Kidney epithelial cell (primary cell): ENCODE measurements at regions not wholly inside any gene's neighbourhood (a gene's known extent, or its start where the extent isn't known, plus 50 kb on each side); places are given as distances from the start of the nearest gene placed in this dataset.

Experiments
- DNase-seq: peaks from one replicate; pipeline ENCODE4 v3.0.0-alpha.2; 2010; ENCODE audit warnings: low read depth
- H3K27me3 ChIP-seq: 2 replicates; pipeline ENCODE4 v1.6.0; 2011; ENCODE audit warnings: low read length; ENCODE audit not compliant: control insufficient read depth, insufficient read depth
- H3K36me3 ChIP-seq: 2 replicates; pipeline ENCODE4 v1.5.1; 2011; ENCODE audit warnings: low read length; ENCODE audit not compliant: control insufficient read depth, insufficient read depth
- H3K4me3 ChIP-seq: 2 replicates; pipeline ENCODE4 v1.5.1; 2011; ENCODE audit warnings: low read depth, mild to moderate bottlenecking, control low read depth, low read length
- TF ChIP-seq, protein P1 (sequence below): IDR thresholded peaks from 2 replicates; pipeline ENCODE4 v1.5.1; 2011; ENCODE audit warnings: mild to moderate bottlenecking, moderate library complexity, low read length, control low read depth, inconsistent platforms; ENCODE audit not compliant: insufficient read depth, poor library complexity, severe bottlenecking

DNA sequence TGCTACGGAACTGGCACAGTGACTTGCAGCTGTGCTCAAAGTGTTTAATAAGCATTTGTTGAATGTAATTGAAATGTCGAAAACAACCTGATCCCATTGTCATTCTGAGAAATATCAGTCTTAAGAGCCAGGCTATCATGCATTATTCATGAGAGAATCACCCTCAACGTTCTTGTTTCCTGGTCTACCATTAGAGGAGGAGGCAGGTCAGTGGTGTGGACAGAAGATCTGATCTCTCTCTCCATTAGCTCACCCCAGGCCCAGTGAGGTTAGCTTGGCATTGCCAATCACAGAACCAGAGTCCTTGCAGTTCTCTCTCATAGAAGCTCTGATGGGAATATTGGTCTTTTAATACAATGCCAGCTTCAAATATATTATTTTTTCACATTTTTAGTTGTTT is 121.1 kb upstream of the SPON1 start:
- TF ChIP-seq, protein P1, sequence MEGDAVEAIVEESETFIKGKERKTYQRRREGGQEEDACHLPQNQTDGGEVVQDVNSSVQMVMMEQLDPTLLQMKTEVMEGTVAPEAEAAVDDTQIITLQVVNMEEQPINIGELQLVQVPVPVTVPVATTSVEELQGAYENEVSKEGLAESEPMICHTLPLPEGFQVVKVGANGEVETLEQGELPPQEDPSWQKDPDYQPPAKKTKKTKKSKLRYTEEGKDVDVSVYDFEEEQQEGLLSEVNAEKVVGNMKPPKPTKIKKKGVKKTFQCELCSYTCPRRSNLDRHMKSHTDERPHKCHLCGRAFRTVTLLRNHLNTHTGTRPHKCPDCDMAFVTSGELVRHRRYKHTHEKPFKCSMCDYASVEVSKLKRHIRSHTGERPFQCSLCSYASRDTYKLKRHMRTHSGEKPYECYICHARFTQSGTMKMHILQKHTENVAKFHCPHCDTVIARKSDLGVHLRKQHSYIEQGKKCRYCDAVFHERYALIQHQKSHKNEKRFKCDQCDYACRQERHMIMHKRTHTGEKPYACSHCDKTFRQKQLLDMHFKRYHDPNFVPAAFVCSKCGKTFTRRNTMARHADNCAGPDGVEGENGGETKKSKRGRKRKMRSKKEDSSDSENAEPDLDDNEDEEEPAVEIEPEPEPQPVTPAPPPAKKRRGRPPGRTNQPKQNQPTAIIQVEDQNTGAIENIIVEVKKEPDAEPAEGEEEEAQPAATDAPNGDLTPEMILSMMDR, result no peak
- Histone ChIP-seq H3K27me3 (no peaks in the 10 kb centered on the region), H3K4me3 (no peak overlapping the region), H3K36me3 (no peaks in the 10 kb centered on the region)
- DNase-seq, result no peak

DNA sequence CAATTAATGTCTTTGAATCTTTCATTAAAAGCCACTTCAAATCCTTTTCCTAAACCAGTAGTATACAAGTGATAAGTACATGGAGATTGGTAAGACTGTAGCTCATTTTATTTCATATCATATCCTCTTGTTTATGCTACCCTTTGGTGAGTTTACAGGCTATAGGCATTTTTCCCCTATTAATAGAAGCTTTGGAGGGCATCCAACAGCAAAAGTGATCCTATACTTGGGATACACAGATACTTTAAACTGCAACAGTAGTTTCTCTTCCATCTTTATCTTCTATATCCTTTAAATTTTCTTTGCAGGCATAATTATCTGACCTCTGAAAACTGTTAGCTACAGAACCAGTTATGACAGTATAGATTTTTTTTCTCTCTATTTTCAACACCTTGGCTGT is 114.5 kb upstream of the SPON1 start:
- no peaks in the 10 kb centered on the region for H3K27me3 ChIP-seq
- H3K4me3 ChIP-seq, result no peak overlapping the region
- no peak for DNase-seq
- TF ChIP-seq, protein P1, result no peak
- H3K36me3 ChIP-seq, result no peaks in the 10 kb centered on the region

DNA sequence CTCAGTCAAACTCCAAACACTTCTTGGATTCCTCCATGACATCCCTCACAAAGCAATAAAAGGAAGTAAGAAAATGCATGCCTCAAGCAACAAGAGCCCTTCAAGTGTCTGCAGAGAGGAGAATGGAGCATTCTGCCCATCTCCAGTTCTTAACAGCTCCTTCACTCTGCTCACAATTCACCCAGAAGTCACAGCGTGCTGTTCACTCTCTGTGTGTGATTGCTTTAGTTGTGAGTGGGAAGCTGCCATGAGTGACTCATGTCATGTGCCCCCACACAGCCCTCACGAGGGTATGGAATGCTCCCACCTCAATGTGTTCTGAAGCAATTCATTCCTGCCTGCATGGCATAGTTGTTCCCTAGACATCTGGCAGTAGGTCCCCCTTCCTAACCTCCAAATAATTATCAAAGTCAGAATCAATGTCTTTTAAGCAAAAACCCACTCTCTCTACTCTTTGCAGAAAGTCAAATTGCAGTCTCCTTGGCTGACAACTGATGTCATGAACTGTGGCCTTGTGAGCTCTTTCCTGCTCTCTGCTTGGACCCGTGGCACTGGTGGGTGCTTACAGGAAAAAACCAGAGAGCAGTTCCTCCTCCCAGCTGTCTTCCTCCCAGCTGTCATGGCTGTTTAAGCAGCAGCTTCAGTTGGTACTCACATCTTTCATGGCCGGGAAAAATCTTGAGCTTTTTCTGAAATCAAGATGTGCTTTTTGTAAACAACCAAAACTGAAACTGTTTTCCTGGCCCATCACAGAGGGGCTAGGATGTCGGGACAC is 112.1 kb upstream of the SPON1 start:
- peaks cover 2% of the 10 kb centered on the region for H3K27me3 ChIP-seq
- TF ChIP-seq, protein P1, result no peak
- no peak overlapping the region for H3K4me3 ChIP-seq
- no peak for DNase-seq
- H3K36me3 ChIP-seq, result no peaks in the 10 kb centered on the region

DNA sequence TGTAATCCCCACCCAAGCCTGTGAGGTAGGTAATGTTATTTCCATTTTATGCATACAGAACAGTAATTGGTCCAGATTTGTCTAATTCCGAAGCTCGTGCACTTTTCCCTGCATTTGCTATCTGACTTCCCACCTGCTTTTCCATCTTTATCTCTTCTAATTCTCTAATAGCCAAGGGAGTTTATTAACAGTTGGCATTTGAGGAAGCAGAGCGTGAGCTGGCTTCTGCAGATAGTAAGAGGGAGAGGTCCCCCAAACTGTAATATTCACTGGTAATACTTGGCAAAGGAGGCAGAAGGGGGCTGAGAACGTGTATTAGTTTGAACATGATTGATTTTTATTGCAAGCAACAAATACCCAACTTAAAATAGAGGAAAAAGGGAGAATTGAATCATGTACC is 110.8 kb upstream of the SPON1 start:
- TF ChIP-seq, protein P1, result no peak
- Histone ChIP-seq H3K27me3 (peaks cover 2% of the 10 kb centered on the region), H3K4me3 (no peak overlapping the region), H3K36me3 (no peaks in the 10 kb centered on the region)
- DNase-seq, result no peak

DNA sequence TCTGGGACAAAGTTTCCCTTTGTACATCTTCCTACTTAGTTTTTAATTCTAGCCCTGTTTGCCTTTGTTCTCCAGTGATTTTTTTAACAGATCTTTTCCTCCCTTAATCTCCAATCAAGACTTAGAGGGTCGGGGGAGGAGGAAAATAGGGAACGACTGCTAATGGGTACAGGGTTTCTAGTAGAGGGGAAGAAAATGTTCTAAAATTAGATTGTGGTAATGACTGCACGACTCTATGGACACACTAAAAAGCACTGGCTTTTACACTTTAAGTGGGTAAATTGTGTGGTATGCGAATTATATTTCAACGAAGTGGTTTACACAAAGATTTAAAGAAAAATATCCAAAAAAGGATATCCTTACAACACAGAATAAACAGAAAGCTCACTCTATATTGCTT is 110.0 kb upstream of the SPON1 start:
- Histone ChIP-seq H3K4me3 (no peak overlapping the region), H3K36me3 (no peaks in the 10 kb centered on the region), H3K27me3 (peaks cover 2% of the 10 kb centered on the region)
- TF ChIP-seq, protein P1, result no peak
- DNase-seq, result no peak

DNA sequence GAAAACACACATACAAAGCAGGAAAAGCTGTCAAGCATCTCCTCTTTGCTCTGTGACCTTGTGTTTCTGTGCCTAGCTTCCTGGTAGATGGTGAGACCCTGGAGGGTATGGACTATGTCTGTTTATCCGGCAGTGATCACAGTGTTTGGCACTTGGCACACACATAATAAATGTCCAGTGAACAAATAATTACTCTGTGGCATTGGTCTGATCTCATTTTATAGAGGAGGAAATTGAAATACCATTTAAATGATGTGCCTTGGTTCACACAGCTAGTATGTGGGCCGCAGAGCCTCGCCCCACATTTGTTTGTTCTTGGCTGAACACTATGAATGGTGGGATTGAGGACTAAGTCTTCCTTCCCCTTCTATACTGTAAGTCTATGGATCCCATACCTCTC is 104.7 kb upstream of the SPON1 start:
- no peak for DNase-seq
- no peaks in the 10 kb centered on the region for H3K36me3 ChIP-seq
- H3K4me3 ChIP-seq, result no peak overlapping the region
- peaks cover 2% of the 10 kb centered on the region for H3K27me3 ChIP-seq
- TF ChIP-seq, protein P1, result no peak
